ENCODE measurements at regions not wholly inside any gene's neighbourhood (a gene's known extent, or its start where the extent isn't known, plus 50 kb on each side); places are given as distances from the start of the nearest gene placed in this dataset.

GRCh38 chr5:88536146-88536545 is 267.5 kb upstream of the TMEM161B start:
- no peak overlapping the region for H4K5ac ChIP-seq (ENCODE audit: low read depth, low read length)
- TF ChIP-seq POLR2A (IDR thresholded peaks at IDR 0.05; ENCODE audit: low read depth, low read length) (no peak), USF2 (IDR thresholded peaks at IDR 0.05; ENCODE audit: low read depth, low read length) (peak; percentile 34; the same call in 1 of the 2 replicates), BHLHE40 (IDR thresholded peaks at IDR 0.05; ENCODE audit: low read depth, low read length) (no peak), SMC3 (IDR thresholded peaks at IDR 0.05; ENCODE audit: low read depth, low read length) (no peak), NFE2L2 (IDR thresholded peaks at IDR 0.05; ENCODE audit: low read depth, low read length) (no peak)
- ATAC-seq (ENCODE audit: low read depth) = no peak

More at GRCh38 chr5:88536146-88536545, 267.5 kb upstream of the TMEM161B start:
- Histone ChIP-seq H4K20me1 (ENCODE audit: insufficient read depth, low read length) (no peaks in the 10 kb centered on the region), H3K9ac (ENCODE audit: low read depth, low read length) (no peak overlapping the region), H3K18ac (ENCODE audit: low read depth, low read length) (no peak overlapping the region), H3K27me3 (ENCODE audit: control insufficient read depth, insufficient read depth, low read length) (no peaks in the 10 kb centered on the region), H2BK120ac (ENCODE audit: low read depth, low read length) (no peak overlapping the region), H2AFZ (replicated peaks; ENCODE audit: low read length, poor library complexity) (no peak overlapping the region), H3K36me3 (ENCODE audit: control insufficient read depth, insufficient read depth, low read length) (no peaks in the 10 kb centered on the region), H2BK5ac (ENCODE audit: low read depth, low read length, poor library complexity, severe bottlenecking) (no peak overlapping the region), H2BK15ac (ENCODE audit: low read depth, low read length) (no peak overlapping the region), H3K79me1 (ENCODE audit: low read depth in 1 of 2, low read length in 2 of 2) (no peaks in the 10 kb centered on the region), H3K4me3 (ENCODE audit: insufficient read depth, low read depth, low read length) (no peak overlapping the region), H2AK9ac (replicated peaks; ENCODE audit: low read depth, low read length, poor library complexity) (no peak overlapping the region), H3K4ac (ENCODE audit: low read depth, low read length) (no peak overlapping the region), H4K91ac (ENCODE audit: insufficient read depth, low read depth, low read length) (no peak overlapping the region), H4K8ac (ENCODE audit: low read depth in 2 of 2, low read length in 2 of 2) (no peak overlapping the region), H3K9me1 (ENCODE audit: insufficient read depth, low read length) (no peaks in the 10 kb centered on the region), H2BK20ac (ENCODE audit: low read depth, low read length) (no peak overlapping the region), H3K14ac (replicated peaks; ENCODE audit: low read depth, low read length) (no peak overlapping the region), H3K4me2 (ENCODE audit: low read depth, low read length) (no peak overlapping the region), H3K23ac (ENCODE audit: low read depth, low read length) (no peak overlapping the region), H3K56ac (ENCODE audit: extremely low read depth, insufficient read depth, low read length) (no peak overlapping the region), H2AK5ac (ENCODE audit: low read depth, low read length) (no peak overlapping the region), H3K9me3 (ENCODE audit: control insufficient read depth, insufficient read depth, low read length) (no peaks in the 10 kb centered on the region), H3K27ac (ENCODE audit: insufficient read depth, low read length) (no peak overlapping the region), H3K4me1 (ENCODE audit: control insufficient read depth, insufficient read depth, low read length) (no peaks in the 10 kb centered on the region)
- intact Hi-C loops (cut with micrococcal nuclease) = no loop called here
- dilution Hi-C loops (cut with HindIII; ENCODE audit: low sequenced_read_pairs, unreplicated experiment) = no loop called here
- ChIA-PET POLR2A (ENCODE audit: unreplicated experiment) (no interaction called here), CTCF (no interaction called here)
- no CpG with 5 or more reads among the region's 3 CpGs for WGBS, 2 experiments (ENCODE audit: extremely low coverage in 2 of 2, insufficient read length in 1 of 2)
- BruUV-seq (replicated peaks) = no TSS peak
- DNase-seq = no peak
- in situ Hi-C loops (cut with MboI; ENCODE audit: low sequenced_read_pairs) = no loop called here

All from IMR-90 (cell line).